GM21367 (cell line): ENCODE measurements at regions not wholly inside any gene's neighbourhood (a gene's known extent, or its start where the extent isn't known, plus 50 kb on each side); places are given as distances from the start of the nearest gene placed in this dataset.
A peak's percentile ranks its signal among the peaks of the same experiment; 100 is the strongest.
"Not testable (repeated sequence)": the region's sequence is repeated elsewhere in the genome, so short reads cannot be mapped to it uniquely, and the experiment has no call there.

ENCODE experiments used
- ATAC-seq: cut with Tn5 transposase; IDR thresholded peaks from one replicate; pipeline ENCODE4 v1.9.1; 2021; ENCODE audit not compliant: unreplicated experiment

DNA sequence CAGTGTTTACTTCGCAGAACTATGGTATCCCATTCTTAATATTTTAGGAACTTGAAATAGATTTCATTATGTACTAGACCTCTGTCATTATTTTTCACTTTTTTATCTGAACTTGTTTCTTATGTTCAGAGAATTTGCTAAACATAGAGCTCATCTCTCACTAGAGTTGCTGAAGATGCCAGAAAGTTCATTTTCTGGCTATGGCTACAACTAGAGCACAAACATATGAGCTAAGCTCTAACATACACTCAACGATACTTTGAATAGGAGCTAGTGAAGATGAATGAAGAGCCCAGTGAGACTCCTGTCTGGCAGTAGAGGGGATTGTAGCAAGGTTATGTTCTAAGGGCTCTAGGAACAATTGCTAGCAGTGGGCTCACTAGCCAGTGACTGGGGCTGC lies 582.2 kb downstream of the KIF4B start:
- no peak for ATAC-seq

DNA sequence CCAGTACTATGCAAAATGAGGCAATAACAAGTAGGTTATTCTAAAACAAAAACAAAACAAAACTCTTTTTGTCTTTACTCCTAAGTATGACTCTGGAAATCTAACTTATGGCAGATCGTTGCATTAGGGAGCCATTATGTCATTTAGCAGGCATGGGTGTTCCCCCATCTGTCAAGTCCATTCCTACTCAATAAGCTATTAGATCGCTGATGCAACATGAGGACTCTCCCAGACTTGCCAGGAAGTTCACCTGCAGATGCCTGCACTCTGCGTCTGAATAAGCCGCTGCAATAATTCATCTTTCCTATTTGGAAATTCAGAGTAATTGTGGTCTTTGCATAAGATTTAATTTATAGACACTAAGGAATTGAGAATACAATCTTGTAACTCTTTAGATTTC lies 585.0 kb downstream of the KIF4B start:
- ATAC-seq = no peak

DNA sequence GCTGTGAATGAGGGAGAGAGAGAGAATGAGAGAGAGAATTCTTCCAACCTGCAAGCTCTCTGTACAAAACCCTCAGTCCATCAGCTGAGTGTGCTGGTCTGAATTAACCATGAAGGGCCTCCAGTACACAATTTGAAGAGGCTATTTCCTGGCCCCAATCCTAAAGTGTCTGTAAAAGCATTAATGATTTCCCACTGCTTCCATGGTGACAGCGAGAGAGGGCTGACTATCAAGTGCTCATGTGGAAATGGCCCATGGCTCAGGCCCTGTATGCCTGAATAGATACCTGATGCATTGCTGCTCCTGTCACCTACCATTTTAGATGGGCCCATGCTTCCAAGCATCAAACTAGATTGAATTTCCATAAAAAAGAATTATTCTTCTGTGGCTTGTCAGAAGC lies 592.4 kb downstream of the KIF4B start:
- ATAC-seq = no peak

DNA sequence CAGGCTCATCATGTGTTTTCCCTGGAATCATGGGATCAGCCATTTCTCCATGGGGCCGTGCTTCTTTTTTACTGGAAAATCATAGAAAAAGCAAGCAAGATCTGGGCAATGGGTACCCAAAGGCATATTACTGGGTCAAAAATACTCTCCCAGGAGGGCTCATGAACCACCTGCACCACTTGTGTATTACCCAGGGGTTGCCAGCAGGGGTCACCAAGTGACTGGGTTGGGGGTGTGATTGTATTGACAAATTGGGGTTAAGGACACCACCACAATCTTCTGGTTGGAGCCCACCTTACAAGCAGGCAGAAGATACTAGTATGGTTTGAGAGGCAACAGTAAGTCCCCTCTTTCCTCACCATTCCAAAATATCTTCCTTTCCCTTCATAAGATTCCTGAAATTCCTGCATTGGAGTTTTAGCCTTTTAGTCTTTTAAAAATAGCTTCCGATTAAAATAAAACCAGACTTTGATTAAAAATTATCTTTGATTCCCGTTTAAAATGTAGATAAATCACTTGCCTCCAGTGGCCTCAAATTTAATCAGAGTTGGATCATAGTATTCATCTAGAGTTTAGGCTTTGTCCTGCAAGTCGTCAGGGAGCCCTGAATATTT lies 603.3 kb downstream of the KIF4B start:
- ATAC-seq = no peak

DNA sequence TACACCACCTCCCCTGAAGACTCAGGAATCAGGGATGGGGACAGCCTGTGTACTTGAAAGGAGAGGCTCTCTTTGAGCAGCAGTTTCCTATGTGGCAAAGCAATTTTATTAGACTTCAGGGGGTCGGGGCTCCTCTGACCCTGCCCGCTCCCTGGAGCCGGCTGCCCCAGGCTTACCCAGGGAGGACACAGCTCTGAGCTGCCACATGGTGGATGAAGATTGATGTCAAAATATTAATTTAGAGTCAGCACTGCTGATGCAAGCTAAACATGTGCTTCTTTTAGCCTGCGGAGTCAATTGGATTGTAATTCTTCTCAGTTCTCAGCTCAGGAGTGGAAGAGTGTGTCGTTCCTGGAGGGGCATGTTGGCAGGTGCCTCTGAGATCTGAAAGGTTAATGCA lies 606.1 kb downstream of the KIF4B start:
- no peak for ATAC-seq

DNA sequence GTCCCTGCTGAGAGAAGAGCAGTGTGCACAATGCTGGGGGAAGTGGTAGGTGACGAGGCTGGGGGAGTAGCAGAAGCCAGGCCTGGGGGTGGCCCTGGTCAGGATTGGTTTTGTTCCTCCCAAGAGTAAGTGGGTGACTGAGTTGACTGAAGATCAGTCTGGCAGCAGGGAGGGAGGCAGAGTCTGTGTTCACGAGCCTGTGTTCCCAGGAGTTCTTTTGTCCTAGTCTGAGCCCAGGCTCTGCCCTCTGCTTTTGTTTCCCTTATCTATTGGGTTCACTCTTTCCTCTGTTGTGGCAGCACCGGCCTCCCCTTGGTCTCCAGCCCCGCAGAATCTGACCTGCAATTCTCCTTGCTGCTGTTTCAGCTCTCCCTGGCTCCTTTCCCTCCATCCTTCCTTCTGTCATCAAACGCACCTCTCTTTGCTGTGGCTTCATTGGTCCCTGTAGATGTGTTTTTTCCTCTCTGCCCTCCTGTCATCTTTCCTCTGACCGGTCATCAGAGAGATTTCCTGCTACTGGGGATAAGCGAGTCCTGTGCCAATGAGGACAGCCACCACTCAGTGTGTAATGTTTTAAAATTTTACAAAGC lies 607.4 kb downstream of the KIF4B start:
- no peak for ATAC-seq

DNA sequence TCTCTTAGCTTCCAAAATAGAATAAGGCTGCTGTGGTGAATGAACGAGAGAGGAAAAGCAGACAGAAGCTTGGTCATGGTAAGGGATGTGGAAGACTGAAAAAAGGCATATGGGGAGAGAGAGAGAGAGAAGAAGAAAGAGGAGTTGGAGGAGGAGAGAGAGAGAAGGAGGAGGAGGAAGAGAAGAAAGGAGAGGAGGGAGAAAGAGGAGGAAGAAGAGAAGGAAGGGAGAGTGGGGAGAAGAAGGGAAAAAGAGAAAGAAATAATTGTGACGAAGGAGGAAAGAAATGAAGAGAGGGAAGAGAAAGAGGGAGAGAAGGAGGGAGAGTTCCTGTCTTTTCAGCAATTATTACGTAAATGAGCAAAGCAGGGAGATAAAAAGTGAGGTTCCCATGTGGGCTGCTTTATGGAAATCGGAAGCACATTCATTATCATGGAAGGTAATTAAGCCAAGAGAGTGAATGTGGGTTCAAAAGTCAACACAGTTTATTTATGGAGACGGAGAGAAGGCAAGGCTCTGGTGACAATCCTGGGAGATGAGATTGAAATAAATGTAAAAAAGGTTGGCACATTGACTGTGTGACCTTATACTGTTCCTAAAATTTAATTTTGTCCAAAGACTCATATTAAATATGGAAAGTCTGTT lies 611.2 kb downstream of the KIF4B start:
- ATAC-seq = no peak

DNA sequence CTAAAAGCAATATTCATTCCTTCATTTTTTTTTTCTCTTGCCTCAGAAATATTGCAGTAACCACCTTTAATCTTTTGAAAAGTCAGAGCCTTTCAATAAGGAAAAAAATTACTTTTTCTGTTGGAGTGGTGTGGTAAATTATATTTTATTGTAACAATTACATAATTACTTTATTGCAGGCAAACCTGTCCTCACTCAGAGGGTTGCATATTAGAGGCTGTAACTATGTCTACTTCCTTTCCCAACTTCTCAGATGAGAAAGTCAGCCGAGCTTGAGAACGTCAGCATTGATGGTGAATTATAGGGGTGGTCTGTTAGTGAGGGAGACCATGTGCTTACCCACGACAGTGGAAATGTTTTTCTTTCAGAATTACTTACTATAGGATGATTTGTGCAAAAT lies 611.8 kb downstream of the KIF4B start:
- ATAC-seq = no peak

DNA sequence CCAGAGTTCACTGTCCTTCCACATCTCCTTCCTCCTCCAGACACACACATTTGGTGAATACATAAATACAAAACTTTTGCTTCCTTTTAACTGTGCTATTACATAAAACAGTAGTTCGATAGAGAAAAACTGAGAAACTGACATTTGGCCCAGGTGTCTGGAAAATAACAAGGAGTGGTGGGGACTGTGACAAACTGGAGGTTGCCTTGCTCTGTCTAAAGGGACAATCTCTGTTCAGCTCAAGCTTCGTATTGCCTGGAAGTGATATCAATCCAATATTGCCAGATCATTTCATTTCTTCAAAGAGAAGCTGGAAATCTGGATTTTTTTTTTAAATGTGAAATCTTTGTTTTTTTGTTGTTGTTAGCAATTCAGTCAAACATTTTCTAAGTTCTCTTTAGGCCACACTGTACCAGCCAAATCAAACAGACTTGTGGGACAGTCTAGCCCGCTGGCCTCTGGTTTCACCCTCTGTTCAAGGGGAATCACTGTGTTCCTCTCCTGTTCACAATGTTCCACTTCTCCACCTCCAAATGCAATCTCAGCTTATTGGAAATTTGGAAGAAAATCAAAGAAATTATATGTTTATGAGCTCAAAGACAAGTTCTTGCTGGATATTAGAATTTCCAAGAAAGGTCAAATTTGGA lies 612.5 kb downstream of the KIF4B start:
- no peak for ATAC-seq

DNA sequence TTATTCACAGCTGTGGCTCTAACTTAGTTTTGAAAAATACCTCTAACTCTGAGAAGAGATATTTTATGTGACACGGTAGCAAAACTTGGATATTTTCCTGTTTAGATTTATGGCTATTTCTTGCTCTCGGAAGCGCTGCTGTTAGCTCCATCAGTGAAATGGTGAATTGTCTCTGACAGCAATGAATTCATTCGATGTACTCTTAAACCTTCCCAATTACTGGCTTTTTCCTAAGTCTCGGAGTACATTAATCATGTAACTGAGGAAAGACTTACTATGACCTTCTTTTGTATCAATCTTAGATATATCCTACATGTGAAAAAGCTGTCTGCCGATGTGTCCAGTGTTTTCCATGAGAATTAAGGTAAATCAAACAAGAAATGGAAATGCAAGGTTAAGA lies 613.0 kb downstream of the KIF4B start:
- ATAC-seq = no peak

DNA sequence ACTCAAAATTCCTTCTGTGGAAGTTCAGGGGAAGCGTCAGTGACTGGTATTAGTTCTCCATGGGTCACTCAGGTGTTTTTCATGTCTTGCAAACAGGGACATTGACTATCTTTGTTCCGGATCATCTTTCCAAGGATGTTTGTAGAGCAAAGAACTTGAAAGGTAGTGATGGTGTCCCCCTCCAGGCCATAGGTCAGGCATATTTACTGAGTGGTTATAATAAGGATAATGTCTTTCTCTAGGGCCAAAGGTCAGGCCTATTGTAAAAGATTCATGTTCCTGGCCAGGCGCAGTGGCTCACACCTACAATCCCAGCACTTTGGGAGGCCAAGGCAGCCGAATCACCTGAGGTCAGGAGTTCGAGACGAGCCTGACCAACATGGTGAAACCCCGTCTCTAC lies 614.8 kb downstream of the KIF4B start:
- ATAC-seq = no peak

DNA sequence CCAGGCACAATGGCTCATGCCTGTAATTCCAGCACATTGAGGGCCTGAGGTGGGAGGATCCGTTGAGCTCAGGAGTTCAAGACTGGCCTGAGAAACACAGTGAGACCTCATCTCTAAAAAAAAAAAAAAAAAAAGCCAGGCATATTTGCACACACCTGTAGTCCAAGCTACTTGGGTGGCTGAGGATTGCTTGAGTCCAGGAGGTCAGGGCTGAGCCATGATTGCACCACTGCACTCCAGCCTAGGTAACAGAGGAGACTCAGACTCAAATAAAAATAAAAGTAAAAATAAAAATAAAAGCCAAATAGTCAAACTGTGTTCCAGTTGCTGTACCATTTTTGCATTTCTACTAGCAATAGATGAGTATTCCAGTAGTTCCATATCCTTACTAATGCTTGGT lies 616.0 kb downstream of the KIF4B start:
- no peak for ATAC-seq

DNA sequence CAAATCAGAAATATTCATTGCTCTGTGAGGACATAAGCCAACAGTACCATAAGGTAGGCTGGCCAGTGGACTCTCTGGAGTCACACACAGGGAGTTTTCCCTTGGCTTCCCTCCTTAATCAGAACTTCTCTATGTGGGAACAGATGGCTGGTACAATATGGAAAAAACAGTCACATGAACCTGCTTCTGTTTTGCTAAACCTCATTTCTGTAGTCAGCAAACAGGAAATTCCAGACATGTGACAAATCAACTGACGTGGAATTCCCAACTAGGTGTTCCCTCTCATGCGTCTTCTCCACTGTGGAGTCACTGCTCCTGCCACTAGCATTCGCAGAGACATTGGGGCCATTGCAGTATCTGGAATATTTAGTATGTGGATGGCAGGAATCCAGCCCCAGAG lies 617.6 kb downstream of the KIF4B start:
- no peak for ATAC-seq

DNA sequence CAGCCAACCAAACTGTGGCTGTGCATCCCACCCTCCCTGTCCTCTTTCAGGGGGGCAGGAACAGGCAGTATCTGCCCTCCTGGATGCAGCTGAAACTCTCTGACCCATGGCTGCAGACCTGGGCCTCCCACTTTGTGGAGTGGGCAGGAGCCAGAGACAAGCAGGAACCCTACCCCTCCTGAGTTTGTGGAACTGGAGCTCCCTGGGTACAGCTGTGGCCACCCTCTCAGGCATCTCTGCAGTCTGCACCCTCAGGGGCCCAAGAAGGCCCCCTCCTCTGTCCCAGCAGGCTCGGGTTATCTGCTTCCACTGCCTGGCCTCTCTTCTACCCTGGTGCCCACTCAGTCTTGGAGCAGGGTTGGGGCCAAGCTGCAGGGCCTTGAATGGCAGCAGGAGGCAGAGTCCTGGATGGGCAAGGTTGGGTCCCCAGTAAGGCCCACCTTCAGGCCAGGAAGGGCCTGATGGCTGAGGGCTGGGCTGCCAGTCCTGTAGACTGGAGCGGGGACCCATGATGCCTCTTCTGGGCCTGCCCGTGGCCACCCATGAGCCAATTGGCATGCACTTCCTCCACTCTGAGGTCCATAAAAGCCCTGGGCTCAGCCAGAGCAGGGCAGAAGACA lies 619.9 kb downstream of the KIF4B start:
- ATAC-seq = no peak

DNA sequence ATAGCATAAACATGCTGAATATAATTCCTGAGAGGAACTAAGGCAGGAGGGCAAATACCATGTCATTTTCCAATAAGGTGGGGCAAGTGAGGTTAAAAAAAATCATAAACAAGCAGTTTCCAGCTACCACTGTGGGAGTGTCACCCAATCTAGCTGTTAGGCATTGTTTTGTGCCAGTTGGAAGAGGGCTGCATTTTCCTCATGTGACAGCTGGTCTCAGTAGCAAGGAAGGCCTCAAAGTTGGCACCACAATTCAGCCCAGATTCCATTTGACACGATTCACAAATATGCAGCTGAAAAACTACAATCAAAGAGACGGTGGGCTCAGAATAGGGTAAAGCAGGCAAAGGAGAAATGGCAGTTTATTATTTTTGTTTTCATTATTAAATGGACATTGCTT lies 636.1 kb downstream of the KIF4B start:
- no peak for ATAC-seq

DNA sequence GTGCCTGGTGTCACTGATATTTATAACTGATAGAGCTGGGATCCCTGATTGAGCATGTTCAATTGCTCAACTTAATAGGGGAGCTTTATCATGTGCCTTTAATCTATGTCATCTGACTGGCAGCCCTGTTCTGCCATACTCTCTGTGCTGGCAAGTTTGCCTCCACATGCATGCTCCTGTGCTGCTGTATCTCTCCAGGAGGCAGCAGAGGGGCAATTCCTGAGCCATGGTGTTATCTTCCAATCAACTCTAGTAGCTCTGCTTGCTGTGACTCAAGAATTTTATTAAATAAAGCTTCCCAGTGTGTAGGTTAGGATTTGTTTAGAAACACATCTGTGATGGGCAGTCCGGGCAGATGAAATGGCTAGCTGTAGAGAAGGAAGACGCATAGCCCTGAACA lies 642.0 kb downstream of the KIF4B start:
- ATAC-seq = no peak

DNA sequence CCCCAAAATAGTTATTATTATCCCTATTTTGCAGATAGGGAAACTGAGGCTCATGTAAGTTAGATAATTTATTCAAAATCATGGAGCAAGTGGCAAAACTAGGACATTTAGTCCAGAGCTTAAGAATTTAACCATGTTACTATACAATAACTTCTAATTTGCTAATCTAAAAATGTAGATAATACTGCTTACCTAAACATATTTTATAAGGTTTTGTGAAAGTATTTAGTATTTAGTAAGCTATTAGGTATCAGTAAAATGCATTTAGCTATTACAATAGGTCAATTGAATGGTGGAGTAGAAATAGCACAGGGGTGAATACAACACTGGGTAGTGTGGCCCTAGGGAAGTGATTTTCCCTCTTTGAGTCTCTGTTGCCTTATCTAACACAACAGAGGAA lies 648.3 kb downstream of the KIF4B start:
- ATAC-seq = no peak

DNA sequence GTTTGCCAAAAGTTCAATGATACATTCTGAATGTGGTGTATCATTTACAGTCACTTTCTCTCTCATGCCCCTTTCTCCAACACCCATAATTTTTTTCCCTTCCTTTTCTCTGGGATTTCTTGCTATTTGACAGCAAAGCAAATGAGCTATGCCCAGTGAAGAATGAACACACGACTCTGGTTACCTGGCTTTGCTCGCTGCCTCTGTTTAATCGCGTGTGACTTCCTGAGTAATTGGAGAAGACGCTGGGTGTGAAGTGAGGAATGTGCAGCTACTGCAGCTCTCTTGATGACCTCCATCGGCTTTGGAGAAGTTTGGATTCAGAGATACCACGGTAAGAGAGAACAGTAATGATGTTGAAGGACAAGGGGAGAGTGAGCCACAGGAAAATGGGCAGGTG lies 651.8 kb downstream of the KIF4B start:
- no peak for ATAC-seq

DNA sequence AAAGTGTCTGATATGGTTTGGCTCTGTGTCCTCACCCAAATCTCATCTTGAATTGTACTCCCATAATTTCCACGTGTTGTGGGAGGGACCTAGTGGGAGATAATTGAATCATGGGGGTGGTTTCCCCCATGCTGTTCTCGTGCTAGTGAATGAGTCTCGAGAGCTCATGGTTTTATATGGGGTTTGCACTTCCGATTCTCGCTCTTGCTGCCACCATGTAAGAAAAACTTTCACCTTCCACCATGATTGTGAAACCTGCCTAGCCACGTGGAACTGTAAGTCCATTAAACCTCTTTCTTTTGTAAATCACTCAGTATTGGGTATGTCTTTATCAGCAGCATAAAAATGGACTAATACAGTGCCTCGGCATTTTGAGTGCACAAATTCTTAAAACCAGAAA lies 655.0 kb upstream of the SGCD start:
- not testable (repeated sequence) for ATAC-seq

DNA sequence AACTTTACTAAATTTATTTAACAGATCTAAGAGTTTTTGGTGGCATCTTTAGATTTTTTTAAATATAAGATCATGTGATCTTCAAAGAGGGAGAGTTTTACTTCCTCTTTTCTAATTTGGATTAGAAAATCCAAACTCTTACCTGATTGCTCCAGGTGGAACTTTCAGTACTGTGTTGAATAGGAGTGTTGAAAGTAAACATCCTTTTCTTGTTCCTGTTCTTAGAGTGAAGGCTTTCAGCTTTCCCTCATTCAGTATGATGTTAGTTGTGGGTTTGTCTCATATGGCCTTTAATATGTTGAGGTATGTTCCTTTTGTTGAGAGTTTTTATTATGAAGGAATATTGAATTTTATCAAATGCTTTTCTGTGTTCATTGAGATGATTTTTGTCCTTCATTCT lies 650.0 kb upstream of the SGCD start:
- peak; percentile 64 for ATAC-seq

DNA sequence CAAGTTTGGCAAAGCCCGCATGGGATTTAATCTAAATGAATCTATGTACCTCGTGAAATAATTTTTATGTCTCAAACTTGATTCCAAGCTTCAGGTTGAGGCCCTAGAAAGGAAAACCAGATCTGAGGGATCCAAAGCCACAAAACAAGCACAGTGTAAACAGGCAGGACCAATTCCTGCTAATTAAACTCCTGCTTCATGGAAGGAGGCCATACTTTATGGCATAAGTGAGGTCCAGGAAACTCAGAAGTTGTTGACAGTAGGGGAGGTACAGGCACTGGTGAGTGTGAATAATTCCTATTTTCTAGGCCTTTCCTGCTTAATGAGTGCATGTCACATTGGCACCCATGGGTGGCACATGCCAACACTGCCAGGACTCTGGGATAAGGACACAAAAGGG lies 648.6 kb upstream of the SGCD start:
- ATAC-seq = no peak

DNA sequence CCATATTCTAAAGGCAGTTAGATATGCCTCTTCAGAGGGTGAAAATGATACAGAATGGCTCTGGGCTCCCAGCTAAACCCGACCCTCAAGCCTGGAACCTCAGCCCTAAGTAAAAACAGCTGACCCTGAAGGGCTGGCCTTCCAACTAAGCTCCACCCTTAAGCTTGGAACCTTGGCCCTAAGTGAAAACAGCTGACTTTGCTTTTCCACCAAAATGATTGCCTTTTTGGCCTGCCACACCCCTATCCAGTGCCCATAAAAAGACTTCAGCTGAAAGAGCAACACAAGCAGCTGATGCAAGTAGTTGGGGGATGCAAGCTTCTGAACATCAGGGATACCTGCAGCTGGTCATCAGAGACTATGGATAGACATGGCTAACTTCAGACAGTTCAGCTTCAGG lies 647.4 kb upstream of the SGCD start:
- no peak for ATAC-seq
